Amygdala (tissue), 56 donors: ENCODE measurements at regions not wholly inside any gene's neighbourhood (a gene's known extent, or its start where the extent isn't known, plus 50 kb on each side); places are given as distances from the start of the nearest gene placed in this dataset.
"Not testable (repeated sequence)": the region's sequence is repeated elsewhere in the genome, so short reads cannot be mapped to it uniquely, and the experiment has no call there.

ENCODE experiments used
- DNase-seq, 56 donors: peaks; one replicate each; lab custom pipeline; 2025; lab: John Stamatoyannopoulos, UW

- no peak for DNase-seq
Observed at GRCh38 chr6:86744048-86744447, 193.3 kb upstream of the HTR1E start.

DNA sequence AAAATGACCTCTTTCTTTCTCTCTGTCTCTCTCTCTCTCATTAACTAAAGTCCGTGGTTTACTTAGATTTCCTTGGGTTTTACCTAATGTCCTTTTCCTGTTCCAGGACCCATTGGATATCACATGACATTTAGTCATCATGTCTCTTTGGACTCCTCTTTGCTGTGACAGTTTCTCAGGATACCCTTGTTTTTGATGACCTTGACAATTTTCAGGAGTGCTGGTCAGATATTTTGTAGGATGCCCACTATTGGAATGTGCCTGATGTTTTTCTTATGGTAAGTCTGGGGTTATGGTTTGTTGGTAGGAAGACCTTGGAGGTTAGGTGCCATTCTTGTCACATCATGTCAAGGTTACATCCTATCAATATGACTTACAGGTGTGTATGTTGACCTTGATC, 199.2 kb upstream of the HTR1E start:
- DNase-seq: no peak

GRCh38 chr6:86731631-86732030, 205.7 kb upstream of the HTR1E start:
- DNase-seq: not testable (repeated sequence)

DNA sequence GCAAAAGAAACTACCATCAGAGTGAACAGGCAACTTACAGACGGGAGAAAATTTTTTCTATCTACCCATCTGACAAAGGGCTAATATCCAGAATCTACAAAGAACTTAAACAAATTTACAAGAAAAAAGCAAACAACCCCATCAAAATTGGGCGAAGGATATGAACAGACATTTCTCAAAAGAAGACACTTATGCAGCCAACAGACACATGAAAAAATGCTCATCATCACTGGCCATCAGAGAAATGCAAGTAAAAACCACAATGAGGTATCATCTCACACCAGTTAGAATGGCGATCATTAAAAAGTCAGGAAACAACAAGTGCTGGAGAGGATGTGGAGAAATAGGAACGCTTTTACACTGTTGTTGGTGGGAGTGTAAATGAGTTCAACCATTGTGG, 206.6 kb upstream of the HTR1E start:
- not testable (repeated sequence) for DNase-seq

DNA sequence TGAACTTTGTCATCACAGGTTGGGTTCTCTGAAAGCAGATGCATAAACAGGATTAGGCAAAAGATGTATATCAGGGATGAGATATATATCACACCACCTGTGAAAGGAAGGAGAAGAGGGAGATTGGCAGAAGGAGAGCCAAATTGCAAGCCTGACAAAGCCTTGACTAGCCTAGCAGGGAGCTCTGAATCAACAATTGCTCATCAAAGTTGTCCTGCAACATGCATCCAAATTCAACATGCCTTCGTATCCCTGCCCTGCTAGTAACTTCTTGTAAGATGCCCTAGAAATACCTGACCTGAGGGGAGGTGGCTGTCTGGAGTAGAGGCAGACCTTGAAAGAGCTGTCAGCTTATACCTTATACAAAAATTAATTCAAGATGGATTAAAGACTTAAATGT, 207.1 kb upstream of the HTR1E start:
- no peak for DNase-seq

DNA sequence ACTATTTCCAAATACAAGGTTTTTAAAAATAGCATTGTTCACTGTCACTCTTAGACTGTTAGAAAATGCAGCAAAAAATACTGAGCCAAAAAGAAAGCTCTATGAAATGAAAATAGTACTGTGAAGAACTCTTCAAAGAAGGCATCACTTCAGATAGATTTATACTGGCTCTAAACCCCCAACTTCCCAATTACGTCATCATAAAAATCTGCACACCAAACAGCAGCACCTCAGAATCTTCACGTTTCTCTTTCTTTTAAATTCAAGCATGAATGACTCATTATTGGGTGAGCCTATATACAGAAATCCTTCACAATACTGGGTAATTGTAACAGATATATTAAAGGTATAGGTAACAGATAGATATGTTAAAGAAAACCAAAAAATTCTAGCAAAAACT, 208.4 kb upstream of the HTR1E start:
- no peak for DNase-seq

DNA sequence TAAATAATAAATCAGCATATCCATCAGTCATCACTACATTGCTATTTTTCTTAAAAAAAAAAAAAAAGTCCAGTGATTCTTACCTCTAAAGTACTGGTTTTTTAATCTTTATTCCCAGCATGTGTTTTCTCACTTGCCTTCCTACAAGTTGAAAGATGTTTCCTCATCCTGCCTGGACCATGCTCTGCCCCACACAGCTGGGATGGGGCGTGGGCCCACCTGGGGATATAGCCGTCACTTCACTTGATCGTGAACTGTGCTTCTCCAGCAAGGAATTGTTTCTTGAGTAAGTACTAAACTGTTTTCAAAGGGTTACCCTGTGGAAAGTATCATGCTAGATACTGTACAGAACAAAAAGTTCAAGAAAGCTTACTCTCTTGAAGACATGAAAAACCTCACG, 212.6 kb upstream of the HTR1E start:
- DNase-seq: no peak

GRCh38 chr6:86723729-86724128, 213.6 kb upstream of the HTR1E start:
- DNase-seq: no peak

DNA sequence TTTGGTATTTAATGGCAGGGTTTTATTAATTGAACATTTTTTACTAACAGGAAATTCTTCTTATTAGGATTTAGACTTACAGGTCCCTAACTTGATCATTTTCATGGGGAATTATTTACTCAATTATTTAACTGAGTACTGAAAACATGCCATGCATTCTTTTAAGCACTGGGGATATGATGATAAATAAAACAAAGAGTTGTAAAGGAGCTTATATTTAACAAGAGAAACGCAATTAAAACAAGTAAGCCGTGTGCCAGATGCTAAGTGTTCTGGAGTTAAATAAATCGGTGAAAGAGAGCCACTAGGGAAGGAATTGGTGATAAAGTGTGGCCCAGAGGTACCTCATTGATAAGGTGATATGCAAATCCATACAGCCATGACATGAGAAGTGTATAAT, 214.2 kb upstream of the HTR1E start:
- DNase-seq: no peak

DNA sequence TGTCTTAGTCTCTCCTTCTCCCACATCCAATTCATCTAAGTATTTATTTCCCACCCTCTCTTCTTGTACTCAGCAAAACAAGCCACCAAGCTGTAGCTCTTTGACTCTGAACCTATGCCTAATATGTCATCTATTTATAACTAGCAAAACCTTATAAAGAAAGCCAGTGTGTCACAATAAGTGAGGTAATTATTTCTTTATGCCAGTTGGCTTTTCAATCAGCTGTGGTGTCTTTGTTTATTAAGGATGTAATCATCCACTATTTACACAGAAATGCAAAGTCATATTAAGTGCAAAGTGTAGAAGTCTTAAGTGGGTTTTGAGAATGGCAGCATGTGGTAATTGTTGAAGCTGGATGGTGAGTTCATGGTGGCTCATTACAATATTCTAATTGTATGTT, 215.2 kb upstream of the HTR1E start:
- DNase-seq: no peak

- DNase-seq: no peak
Observed at GRCh38 chr6:86715676-86716075, 221.7 kb upstream of the HTR1E start.

DNA sequence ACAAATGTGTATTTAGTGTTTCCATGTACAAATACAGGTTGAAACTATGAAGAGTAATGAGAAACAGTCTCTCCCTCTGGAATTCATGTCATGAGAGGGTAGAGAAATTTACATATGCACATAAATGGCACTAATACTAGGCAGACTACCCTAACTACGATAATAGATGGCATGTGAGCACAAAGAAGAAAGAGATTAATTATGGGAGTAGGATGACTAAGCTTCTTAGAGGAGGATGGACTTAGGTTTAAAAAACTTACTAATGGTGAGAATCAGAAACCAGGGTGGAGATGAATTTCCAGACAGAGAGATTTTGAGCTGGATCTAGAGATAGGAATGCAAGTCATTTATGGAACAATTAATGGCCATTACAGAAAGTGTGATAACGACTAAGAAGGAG, 225.3 kb upstream of the HTR1E start:
- DNase-seq: no peak

DNA sequence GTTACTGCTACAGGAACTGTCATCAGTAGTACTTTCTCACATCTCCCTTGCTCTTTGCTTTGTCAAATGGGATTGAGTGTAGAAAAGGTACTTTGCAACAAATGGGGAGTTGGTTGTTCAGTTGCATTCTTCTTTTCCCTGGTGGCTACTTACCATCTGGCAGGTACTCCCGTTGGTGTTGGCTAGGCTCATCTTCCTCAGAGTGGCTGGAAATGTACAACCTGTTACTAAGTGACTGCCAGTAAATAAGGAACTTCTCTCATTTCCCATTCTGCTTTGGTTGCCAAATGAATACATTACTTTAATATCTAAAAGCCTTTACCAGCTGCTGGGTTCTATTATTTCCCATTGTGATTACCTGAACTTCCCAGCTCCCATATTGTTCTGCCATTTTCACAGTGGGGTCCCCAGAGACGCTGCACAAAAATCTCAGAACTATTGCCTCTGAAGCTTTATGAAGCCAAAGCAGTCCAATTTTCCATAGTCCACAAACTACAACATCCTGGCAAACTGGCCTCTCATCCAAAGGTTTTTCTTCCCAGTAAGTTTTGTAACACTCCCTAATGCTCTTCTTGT, 229.7 kb upstream of the HTR1E start:
- no peak for DNase-seq

GRCh38 chr6:86706449-86706848, 230.9 kb upstream of the HTR1E start:
- DNase-seq: no peak

GRCh38 chr6:86701228-86701627, 236.1 kb upstream of the HTR1E start:
- DNase-seq: not testable (repeated sequence)

GRCh38 chr6:86686496-86686895, 250.8 kb upstream of the HTR1E start:
- DNase-seq: no peak

- no peak for DNase-seq
Observed at GRCh38 chr6:86685230-86685797, 252.0 kb upstream of the HTR1E start.

GRCh38 chr6:86683132-86683908, 254.0 kb upstream of the HTR1E start:
- DNase-seq: no peak

DNA sequence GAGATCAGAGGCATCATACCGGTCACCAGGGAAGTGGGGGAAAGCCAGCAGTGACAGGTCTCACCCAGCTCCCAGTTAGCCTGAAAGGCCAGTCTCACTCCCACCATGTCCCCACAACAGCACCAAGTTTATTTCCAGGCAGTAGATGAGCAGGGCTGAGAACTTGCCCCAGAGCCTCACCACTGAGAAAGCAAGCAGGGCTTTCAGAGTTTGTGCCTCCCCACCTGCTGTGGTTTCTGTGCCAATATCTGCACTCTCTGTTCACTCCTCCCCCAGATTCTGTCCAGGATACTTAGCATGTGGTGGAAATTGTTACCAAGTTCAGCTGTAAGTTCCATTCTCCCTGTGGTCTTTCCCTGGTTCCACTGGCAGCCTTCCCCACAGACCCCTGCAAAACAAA, 255.0 kb upstream of the HTR1E start:
- no peak for DNase-seq

GRCh38 chr6:86681140-86681539, 256.2 kb upstream of the HTR1E start:
- DNase-seq: not testable (repeated sequence)

- DNase-seq: not testable (repeated sequence)
Observed at GRCh38 chr6:86672125-86672524, 265.2 kb upstream of the HTR1E start.

DNA sequence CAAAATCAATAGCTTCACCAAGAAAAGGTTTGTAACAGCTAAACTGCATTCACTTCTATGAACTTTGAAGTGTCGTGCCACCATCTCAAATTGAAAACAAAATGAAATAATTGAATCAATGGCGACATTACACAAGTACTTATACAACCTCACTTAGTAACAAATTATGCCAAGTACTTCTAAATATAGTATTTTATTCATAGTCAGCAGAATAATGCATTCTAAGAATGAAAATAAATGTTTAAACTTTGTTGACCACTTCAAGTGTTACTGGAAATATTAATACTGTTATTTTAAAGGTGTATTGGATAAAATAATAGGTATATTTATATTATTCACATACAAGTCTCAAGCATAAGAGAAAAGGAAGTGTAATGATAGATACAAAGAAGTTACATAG, 280.1 kb upstream of the HTR1E start:
- DNase-seq: no peak
